ENCODE measurements at regions not wholly inside any gene's neighbourhood (a gene's known extent, or its start where the extent isn't known, plus 50 kb on each side); places are given as distances from the start of the nearest gene placed in this dataset.

- WGBS (ENCODE audit: extremely low coverage, insufficient coverage, insufficient read length): no CpG with 5 or more reads among the region's 1 CpG
- no peak overlapping the region for H3K9ac ChIP-seq (ENCODE audit: low read length)
- H3K27me3 ChIP-seq (ENCODE audit: insufficient read depth, low read length): no peaks in the 10 kb centered on the region
- H3K27ac ChIP-seq (ENCODE audit: low read depth, low read length): no peak overlapping the region
- H2AFZ ChIP-seq (ENCODE audit: insufficient read depth, low read length, poor library complexity): no peak overlapping the region
- no peak overlapping the region for H4K8ac ChIP-seq (ENCODE audit: low read depth, low read length)
- H3K18ac ChIP-seq (ENCODE audit: low read length): no peak overlapping the region
- no peak overlapping the region for H2BK12ac ChIP-seq (ENCODE audit: low read length)
- H2BK5ac ChIP-seq (ENCODE audit: low read depth, low read length, poor library complexity): no peak overlapping the region
- no peak overlapping the region for H4K91ac ChIP-seq (ENCODE audit: low read depth, low read length)
- H3K79me2 ChIP-seq (ENCODE audit: control insufficient read depth, insufficient read depth, low read length, poor library complexity): no peaks in the 10 kb centered on the region
- no peaks in the 10 kb centered on the region for H3K79me1 ChIP-seq (ENCODE audit: low read length)
- no peak overlapping the region for H4K12ac ChIP-seq (ENCODE audit: low read depth, low read length)
- H2AK5ac ChIP-seq (ENCODE audit: low read length): no peak overlapping the region
- H3K4ac ChIP-seq (ENCODE audit: low read depth, low read length): no peak overlapping the region
- no peak overlapping the region for H3K4me2 ChIP-seq (ENCODE audit: low read length)
- no peak overlapping the region for H2BK120ac ChIP-seq (ENCODE audit: insufficient read depth, low read length, poor library complexity)
- no peak for DNase-seq
- no peak overlapping the region for H3K14ac ChIP-seq (ENCODE audit: low read length)
- no peaks in the 10 kb centered on the region for H3K4me1 ChIP-seq (ENCODE audit: control insufficient read depth in 1 of 2, insufficient read depth in 2 of 2, low read length in 2 of 2)
- H3K36me3 ChIP-seq (ENCODE audit: control insufficient read depth in 1 of 2, insufficient read depth in 2 of 2, low read length in 2 of 2): no peaks in the 10 kb centered on the region
- no peak overlapping the region for H3K4me3 ChIP-seq (ENCODE audit: low read depth, low read length)
- H3K23ac ChIP-seq (ENCODE audit: low read length): no peak overlapping the region
- H3K9me3 ChIP-seq (ENCODE audit: insufficient read depth, low read depth, low read length): no peaks in the 10 kb centered on the region
Measured at GRCh38 chr5:124825983-124826337, 79.5 kb upstream of the ZNF608 start.

GRCh38 chr5:124828731-124829234 is 82.3 kb upstream of the ZNF608 start:
- Histone ChIP-seq H3K27ac (ENCODE audit: low read depth, low read length) (no peak overlapping the region), H2AFZ (ENCODE audit: insufficient read depth, low read length, poor library complexity) (no peak overlapping the region), H3K9me3 (ENCODE audit: insufficient read depth, low read depth, low read length) (no peaks in the 10 kb centered on the region), H4K8ac (ENCODE audit: low read depth, low read length) (no peak overlapping the region), H2BK5ac (ENCODE audit: low read depth, low read length, poor library complexity) (no peak overlapping the region), H3K4me1 (ENCODE audit: control insufficient read depth in 1 of 2, insufficient read depth in 2 of 2, low read length in 2 of 2) (no peaks in the 10 kb centered on the region), H3K9ac (ENCODE audit: low read length) (no peak overlapping the region), H3K27me3 (ENCODE audit: insufficient read depth, low read length) (no peaks in the 10 kb centered on the region), H4K12ac (ENCODE audit: low read depth, low read length) (no peak overlapping the region), H3K79me1 (ENCODE audit: low read length) (no peaks in the 10 kb centered on the region), H3K4me3 (ENCODE audit: low read depth, low read length) (no peak overlapping the region), H3K23ac (ENCODE audit: low read length) (no peak overlapping the region), H3K4me2 (ENCODE audit: low read length) (no peak overlapping the region), H3K4ac (ENCODE audit: low read depth, low read length) (no peak overlapping the region), H3K14ac (ENCODE audit: low read length) (no peak overlapping the region), H2BK120ac (ENCODE audit: insufficient read depth, low read length, poor library complexity) (no peak overlapping the region), H3K36me3 (ENCODE audit: control insufficient read depth in 1 of 2, insufficient read depth in 2 of 2, low read length in 2 of 2) (no peaks in the 10 kb centered on the region), H3K79me2 (ENCODE audit: control insufficient read depth, insufficient read depth, low read length, poor library complexity) (no peaks in the 10 kb centered on the region), H2AK5ac (ENCODE audit: low read length) (no peak overlapping the region), H4K91ac (ENCODE audit: low read depth, low read length) (no peak overlapping the region), H2BK12ac (ENCODE audit: low read length) (no peak overlapping the region), H3K18ac (ENCODE audit: low read length) (no peak overlapping the region)
- no peak for DNase-seq
- no CpG with 5 or more reads among the region's 2 CpGs for WGBS (ENCODE audit: extremely low coverage, insufficient coverage, insufficient read length)

GRCh38 chr5:124831687-124832240 is 85.3 kb upstream of the ZNF608 start:
- Histone ChIP-seq H3K27me3 (ENCODE audit: insufficient read depth, low read length) (no peaks in the 10 kb centered on the region), H3K9me3 (ENCODE audit: insufficient read depth, low read depth, low read length) (no peaks in the 10 kb centered on the region), H3K4ac (ENCODE audit: low read depth, low read length) (no peak overlapping the region), H3K27ac (ENCODE audit: low read depth, low read length) (no peak overlapping the region), H3K36me3 (ENCODE audit: control insufficient read depth in 1 of 2, insufficient read depth in 2 of 2, low read length in 2 of 2) (no peaks in the 10 kb centered on the region), H4K91ac (ENCODE audit: low read depth, low read length) (no peak overlapping the region), H3K79me2 (ENCODE audit: control insufficient read depth, insufficient read depth, low read length, poor library complexity) (no peaks in the 10 kb centered on the region), H4K8ac (ENCODE audit: low read depth, low read length) (no peak overlapping the region), H3K79me1 (ENCODE audit: low read length) (no peaks in the 10 kb centered on the region), H2AFZ (ENCODE audit: insufficient read depth, low read length, poor library complexity) (no peak overlapping the region), H2BK12ac (ENCODE audit: low read length) (no peak overlapping the region), H3K4me3 (ENCODE audit: low read depth, low read length) (no peak overlapping the region), H3K4me2 (ENCODE audit: low read length) (no peak overlapping the region), H3K14ac (ENCODE audit: low read length) (no peak overlapping the region), H2BK5ac (ENCODE audit: low read depth, low read length, poor library complexity) (no peak overlapping the region), H3K23ac (ENCODE audit: low read length) (no peak overlapping the region), H2BK120ac (ENCODE audit: insufficient read depth, low read length, poor library complexity) (no peak overlapping the region), H2AK5ac (ENCODE audit: low read length) (no peak overlapping the region), H3K4me1 (ENCODE audit: control insufficient read depth in 1 of 2, insufficient read depth in 2 of 2, low read length in 2 of 2) (no peaks in the 10 kb centered on the region), H3K18ac (ENCODE audit: low read length) (no peak overlapping the region), H3K9ac (ENCODE audit: low read length) (no peak overlapping the region), H4K12ac (ENCODE audit: low read depth, low read length) (no peak overlapping the region)
- DNase-seq: no peak

- Histone ChIP-seq H3K27ac (ENCODE audit: low read depth, low read length) (no peak overlapping the region), H2BK5ac (ENCODE audit: low read depth, low read length, poor library complexity) (no peak overlapping the region), H4K12ac (ENCODE audit: low read depth, low read length) (no peak overlapping the region), H2BK120ac (ENCODE audit: insufficient read depth, low read length, poor library complexity) (no peak overlapping the region), H3K4ac (ENCODE audit: low read depth, low read length) (no peak overlapping the region), H4K8ac (ENCODE audit: low read depth, low read length) (no peak overlapping the region), H3K79me1 (ENCODE audit: low read length) (no peaks in the 10 kb centered on the region), H2AK5ac (ENCODE audit: low read length) (no peak overlapping the region), H3K36me3 (ENCODE audit: control insufficient read depth in 1 of 2, insufficient read depth in 2 of 2, low read length in 2 of 2) (no peaks in the 10 kb centered on the region), H3K18ac (ENCODE audit: low read length) (no peak overlapping the region), H3K9me3 (ENCODE audit: insufficient read depth, low read depth, low read length) (no peaks in the 10 kb centered on the region), H3K9ac (ENCODE audit: low read length) (no peak overlapping the region), H4K91ac (ENCODE audit: low read depth, low read length) (no peak overlapping the region), H2AFZ (ENCODE audit: insufficient read depth, low read length, poor library complexity) (no peak overlapping the region), H3K14ac (ENCODE audit: low read length) (no peak overlapping the region), H3K4me3 (ENCODE audit: low read depth, low read length) (no peak overlapping the region), H3K27me3 (ENCODE audit: insufficient read depth, low read length) (no peaks in the 10 kb centered on the region), H3K4me1 (ENCODE audit: control insufficient read depth in 1 of 2, insufficient read depth in 2 of 2, low read length in 2 of 2) (no peaks in the 10 kb centered on the region), H3K23ac (ENCODE audit: low read length) (no peak overlapping the region), H3K79me2 (ENCODE audit: control insufficient read depth, insufficient read depth, low read length, poor library complexity) (no peaks in the 10 kb centered on the region), H3K4me2 (ENCODE audit: low read length) (no peak overlapping the region), H2BK12ac (ENCODE audit: low read length) (no peak overlapping the region)
- DNase-seq: no peak
Measured at GRCh38 chr5:124832510-124832909, 86.1 kb upstream of the ZNF608 start.
